Ammon's horn (tissue), 1 donor: ENCODE measurements at regions not wholly inside any gene's neighbourhood (a gene's known extent, or its start where the extent isn't known, plus 50 kb on each side); places are given as distances from the start of the nearest gene placed in this dataset.
A peak's percentile ranks its signal among the peaks of the same experiment; 100 is the strongest.

Source experiments
- DNase-seq: peaks from one replicate; pipeline ENCODE4 v3.0.0-alpha.2; 2016; ENCODE audit warnings: low spot score

DNA sequence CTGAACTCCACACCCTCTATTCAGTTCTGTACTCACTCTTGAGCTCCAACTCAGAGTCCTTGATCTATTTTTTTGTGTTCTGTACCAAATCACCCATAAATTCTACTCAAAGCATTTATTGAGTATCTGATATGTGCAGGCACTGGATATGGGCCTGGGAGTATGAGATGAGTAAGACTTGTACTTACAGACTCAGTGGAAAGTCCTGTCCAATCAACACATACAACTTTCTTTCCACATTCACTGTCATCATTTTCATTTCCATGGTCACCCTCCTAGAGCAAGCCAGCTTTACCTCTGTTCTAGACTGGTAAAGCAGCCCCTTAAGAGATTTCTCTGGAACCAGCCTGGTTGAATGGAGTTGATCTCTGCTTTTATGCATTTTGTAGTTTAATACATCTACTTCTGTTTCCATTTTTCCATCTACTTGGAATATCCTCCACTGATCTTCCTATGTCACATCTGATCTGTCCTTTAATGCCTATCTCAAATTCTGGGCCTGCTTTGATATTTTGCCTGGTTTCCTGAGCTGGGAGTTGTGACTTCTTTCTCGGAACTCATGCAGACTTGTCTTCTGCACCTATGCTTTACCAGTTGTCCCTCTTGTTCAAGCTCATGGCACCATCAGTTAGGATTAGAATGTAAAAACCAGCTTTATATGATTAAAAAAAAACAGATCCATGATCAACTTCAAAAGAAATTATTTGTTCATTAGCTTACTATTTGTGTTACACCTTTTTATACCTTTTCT, 96.9 kb upstream of the GLS start:
- DNase-seq, result no peak

DNA sequence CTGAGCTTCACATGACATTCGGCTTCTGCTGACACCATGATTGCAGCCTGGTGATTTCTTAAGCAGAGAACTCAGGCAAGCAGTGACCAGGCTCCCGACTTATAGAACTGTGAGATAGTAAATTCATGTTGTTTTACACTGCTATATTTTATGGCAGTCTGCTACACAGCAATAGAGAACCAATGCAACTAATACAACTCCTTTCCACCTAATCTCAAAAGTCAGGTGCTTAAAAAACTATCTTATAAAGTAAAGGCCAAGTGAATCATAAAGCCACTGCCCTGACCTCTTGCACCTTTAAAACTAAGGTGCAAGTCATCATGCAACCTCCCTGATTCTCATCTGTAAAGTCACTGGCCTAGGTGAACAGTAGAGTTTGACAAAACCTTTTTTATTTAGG, 95.3 kb upstream of the GLS start:
- no peak for DNase-seq

DNA sequence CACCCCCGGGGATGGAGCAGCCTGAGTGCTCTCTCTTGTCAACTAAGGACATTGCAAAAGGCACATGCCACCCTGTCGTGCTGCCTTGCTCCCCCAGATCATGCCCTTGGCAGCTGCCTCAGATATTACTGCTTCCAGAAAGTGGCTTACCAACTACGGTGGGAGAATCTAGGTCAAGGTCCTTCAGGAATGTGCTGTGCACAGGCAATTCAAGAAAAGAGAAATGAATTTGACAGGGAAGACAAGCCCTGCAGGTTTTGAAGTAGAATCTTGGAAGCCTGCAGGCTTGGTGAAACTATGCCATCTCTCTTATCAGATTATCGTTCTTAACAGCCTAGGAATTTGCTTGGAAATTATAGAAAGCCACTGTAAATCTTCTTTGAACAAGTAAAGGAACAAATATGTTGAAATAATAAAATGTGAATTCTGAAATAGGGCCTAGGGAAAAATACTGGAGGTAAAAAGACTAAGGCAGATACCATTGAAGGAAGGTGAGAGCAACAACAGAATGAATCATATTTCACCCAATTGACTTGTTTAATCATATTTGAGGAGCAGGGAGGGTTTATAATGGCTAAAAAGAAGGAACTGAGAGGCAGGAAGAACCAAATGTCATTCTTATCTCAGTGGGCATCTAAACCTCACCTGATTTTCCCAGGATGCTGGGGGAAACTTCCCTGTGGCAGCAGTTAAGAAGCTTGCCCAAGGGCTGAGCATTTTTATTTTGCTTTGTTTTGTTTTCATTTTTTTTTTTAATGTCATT, 94.0 kb upstream of the GLS start:
- DNase-seq, result no peak

DNA sequence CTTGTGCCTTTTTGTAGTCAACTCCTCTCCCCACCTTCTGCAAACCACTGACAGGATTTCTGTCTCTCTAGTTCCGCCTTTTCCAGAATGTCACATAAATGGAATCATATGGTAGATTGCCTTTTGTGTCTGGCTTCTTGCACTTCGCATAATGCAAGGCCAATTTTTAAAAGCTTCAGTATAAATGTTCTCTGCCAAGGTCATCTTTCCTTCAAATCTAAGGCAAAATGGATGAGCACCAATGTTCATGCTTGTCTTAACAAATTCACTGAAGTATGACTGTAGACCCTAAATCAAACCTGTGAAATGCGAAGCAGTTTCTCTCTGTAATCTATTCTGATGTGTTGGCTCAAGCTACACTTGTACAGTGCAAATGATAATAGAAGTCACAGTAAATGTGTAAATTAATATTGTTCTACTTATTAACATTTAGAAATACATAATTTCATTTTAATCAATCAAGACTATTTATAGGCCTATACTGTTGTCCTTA, 92.8 kb upstream of the GLS start:
- DNase-seq, result no peak

DNA sequence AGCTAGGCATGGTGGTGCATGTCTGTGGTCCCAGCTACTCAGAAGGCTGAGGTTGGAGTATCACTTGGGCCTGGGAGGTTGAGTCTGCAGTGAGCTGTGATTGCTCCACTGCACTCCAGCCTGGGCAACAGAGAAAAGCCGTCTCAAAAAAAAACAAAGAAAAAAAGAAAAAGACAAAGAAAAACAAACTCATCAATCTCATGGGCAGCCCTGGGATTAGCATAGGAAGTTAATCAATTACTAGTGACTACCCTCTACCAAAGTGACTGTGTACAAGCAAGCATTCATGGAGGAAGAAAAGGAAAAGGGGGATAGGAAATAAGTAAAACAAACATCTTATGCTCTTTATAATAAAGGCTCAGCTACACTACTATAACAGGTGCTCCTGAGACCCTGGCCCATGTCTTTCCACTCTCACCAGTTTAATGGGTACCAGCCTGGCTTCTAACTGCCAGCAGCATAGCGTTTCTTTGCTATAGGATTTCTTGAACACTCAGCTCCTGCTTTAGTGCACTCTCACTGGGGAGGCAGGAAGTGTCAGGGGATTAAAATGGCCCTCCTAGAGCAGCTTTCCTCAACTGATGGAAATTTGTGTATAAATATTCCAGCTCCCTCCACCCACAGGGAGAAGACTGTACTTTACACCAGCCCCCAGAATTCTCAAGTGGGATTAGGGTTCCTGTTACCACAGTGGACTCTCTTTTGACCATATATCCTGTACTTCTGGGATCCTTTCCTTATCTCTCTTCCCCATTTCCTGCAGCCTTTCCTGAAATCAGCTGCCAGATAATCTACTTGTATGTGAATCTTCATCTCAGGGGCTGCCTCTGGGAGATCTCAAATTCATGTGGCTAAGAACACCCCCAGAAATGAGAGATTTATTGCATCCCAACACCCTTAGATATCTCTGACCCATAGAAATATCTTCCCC, 91.3 kb upstream of the GLS start:
- DNase-seq, result no peak

DNA sequence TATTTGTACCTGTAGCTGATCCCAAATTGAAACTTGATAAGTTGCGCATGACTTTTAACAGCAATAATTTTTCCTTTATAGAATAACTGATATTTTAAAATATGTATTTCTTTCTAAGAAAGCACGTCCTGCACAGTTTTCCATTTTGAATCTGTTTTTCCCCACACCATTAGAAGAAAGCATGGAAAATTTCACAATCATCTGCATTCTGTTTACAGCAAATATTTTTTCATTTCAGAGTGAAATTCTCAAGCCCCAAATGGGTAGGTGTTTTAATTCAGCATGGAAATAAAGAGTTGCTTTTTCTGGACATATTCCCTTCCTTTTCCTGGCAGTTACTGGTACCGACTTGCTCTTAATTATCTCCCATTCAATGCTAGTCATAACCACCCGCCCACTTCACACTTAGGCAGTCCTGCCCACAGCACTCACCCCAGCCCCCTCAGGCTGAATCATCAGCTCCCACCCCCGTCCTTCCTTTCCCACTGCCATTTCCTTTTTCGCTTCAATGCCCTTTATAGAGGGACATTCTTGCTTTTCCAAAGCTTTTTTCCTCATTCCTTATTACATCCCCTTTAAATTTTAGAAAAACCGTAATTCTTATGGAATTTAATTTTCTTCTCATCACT, 89.2 kb upstream of the GLS start:
- DNase-seq, result peak; percentile 64

DNA sequence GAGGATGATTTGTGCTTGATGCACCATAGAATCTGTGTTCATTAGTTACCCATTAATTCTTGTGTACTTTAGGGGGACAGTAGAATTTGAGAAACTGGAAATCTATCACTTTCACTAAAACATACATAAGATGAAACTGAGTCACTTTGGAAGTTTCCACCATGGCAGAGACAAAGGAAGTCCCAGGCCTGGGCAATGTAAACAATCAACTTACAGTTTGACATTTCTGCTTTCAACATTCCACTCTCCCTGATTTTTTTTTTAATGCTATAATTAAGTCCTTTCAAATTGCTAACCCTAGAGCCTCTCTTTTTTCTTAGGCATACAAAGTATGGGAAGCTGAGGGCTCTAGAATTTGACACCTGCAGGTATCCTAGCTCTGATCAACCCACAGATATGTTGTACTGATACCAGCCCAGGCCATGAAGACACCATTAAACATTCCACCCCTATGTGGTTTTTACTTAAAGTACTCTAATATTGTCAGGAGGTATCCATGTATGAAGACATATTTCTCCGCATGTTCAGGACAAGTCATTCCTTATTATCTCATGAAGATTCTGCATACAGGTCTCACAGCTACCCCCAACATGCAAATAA, 88.5 kb upstream of the GLS start:
- DNase-seq, result no peak

DNA sequence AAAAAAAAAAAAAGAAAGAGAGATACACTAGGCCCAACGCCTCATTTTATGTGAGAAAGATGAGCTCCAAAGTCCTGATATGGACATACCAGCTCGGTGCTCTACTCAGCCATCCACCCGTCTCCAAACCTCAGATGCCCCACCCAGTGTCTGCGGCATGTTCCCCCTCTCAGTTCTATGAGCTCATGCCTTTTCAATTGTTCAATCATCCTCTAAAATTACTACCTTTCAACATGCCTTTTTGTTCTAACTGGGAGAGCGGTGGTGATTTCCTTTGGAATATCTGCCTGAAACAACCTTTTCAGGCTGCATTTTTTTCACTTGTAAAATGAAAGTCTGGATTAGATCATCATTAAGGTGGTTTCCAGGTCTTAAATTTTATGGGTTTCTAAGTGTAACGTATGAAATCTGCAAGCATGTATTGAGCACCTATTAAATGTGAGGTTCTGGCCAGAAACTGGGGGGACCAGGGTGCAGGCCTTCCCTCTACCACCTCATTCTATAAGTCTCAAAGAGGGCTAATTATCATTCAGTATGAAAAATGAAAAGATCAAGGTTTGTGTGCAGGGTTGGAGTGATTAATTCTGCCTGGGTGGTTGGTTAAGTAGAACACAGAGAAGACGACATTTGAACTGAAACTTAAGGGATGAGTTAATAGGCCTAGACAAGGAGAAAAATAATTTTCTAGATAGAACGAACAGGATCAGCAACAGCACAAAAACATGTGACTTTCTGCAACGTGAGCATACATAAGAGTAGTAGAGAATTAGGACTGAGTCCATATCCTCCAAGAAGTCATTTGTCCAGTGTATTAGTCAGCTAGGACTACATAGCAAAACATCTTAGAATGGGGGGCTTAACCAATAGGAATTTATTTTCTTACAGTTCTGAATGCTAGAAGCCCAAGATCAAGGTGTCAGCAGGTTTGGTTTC, 87.4 kb upstream of the GLS start:
- no peak for DNase-seq

DNA sequence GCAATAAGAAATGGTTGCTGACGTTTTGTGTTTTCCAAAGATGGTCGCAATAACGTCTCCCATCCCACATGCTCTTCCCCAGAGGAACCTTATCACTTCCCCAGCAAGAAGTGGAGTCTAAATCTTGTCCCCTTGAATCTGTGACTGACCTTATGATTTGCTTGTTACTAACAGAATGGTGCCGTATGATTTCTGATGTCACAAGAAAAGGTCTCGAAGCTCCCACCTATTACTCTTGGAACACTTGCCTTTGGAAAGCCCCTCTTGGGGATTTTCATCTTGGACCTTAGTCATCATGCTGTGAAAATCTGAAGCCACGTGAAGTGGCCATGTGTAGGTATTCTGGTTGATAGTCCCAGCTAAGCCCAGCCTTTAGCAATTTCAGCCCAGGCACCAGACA, 86.2 kb upstream of the GLS start:
- DNase-seq, result no peak

DNA sequence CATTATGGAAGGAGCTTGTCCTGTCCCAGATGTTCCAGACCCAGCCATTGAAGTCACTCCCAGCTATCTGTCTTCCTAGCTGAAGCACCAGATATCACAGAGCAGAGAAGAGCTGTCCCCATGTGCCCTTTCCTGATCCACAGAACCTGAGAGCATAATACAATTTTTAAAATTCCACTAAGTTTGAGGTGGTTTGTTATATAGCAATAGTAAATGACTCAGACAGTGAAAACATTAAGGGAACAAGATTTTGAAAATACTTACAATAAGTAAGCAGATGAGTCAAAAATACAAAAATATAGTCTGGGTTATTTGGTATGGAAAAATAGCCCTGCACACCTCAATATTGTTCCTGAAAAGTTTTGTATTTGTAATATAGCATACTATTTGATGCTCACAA, 85.8 kb upstream of the GLS start:
- DNase-seq, result no peak

DNA sequence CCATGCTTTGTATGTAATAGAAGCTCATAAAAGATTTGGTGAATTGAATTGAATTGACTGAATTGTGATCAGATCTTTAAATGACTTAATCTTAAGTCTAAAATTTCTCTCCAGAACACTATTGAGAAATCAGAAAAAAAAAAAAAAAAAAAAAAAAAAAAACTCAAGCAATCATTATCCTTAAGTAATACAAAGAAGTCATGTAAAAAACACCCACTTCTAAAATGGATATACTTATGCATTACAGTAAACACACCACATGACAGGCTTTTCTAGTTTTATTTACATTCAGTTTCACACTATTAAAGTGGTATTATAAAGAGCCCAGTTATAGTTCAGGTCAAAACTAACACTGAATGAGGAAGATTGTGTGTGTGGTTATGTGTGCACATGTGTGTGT, 84.9 kb upstream of the GLS start:
- DNase-seq, result no peak

DNA sequence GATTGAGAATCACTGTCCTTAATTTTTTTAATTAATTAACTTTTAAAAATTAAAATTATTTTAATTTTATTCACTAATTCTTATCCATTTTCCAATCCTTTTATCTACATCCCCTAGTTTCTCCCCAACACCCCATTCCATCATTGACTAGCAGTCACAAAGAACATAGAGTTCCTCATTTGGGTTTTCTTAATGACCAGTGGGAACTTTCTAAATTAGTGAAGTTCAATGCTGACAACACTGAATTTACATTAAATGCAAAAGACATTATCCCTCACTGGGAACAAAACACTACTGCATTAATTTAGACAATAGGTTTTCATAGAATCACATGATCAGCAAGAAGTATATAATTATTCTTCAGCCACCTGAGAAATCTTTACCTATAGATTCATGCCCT, 80.6 kb upstream of the GLS start:
- no peak for DNase-seq

DNA sequence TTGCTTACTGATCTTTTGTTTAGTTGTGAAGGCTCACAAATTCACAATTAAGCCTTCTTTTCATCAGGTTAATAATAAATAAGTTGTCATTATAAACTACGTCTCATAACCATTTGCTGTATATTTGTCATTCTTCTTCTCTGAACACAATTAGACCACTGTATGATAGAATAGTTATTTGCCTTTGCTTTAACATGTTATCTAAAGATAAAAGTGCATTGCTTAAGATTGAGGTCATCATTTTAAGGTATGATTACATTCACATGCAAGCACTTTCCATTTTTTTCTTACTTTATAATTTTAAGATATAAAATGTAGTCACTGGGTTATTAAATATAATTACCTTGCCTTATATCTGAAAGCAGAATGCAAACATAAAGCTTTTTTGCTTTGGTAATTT, 80.1 kb upstream of the GLS start:
- no peak for DNase-seq

DNA sequence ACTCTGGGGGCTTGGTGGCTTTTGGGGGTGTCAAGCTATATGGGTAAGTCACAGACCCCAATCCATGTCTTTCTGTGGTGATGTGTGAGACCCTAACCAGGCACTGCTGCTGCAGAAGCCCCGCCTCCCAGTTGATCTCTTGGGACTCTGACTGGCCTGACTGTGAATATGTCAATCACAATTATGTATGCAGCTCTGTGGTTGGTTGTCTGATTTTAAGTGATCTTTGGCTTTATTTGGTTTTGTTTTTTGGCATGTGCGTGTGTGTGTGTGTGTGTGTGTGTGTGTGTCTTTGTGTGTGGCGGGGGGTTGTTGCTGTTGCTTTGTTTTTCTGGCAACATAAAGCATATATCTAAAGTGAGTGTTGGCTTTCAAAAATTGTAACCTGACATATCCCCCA, 78.5 kb upstream of the GLS start:
- DNase-seq, result no peak

DNA sequence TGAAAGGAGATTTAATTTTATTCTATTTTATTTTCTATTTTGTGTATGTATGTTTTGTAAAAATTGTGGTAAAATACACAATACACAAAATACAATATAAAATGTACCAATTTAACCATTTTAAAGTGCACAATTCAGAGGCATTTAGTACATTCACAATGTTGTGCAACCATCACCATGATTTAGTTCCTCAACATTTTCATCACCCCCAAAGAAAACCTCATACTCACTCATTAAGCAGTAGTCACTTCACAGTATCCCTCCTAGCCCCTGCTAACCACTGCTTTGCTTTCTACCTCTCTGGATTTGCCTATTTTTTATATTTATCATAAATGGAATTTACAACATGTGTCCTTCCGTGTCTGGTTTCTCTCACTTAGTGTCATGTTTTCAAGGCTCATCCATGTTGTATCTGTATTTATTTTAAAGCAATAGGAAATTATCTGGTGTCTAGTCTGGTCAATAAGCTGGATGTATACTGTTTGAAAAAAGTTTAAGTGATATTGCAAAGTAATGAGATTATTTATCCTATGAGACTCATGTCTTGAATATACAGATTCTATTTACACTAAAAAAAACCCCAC, 77.9 kb upstream of the GLS start:
- DNase-seq, result no peak

DNA sequence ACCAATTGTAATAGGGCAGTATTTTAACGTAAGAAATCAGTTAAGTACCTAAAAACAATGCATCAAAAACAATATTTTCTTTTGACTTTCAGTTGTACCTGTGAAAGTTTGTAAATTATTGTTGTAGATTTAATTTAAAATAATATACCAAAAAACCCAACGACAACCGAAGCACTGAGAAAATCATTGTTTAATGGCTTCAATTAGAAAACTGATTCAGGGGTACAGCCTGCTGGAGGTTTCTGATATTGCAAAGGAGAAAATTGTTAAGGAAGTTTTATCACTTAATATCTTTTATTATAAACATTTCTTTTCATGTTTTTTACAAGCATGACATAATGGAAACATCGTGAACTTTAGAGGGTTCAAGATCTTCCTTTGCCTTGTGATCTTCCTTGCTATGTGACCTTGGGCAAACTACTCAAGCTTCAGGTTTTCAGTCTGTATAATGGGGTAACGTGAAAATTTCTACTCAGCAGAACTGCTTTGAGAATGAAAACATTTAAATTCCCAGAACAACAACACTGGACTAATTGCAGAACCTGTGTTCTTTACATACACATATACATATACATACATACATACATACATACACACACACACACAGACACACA, 76.3 kb upstream of the GLS start:
- no peak for DNase-seq

DNA sequence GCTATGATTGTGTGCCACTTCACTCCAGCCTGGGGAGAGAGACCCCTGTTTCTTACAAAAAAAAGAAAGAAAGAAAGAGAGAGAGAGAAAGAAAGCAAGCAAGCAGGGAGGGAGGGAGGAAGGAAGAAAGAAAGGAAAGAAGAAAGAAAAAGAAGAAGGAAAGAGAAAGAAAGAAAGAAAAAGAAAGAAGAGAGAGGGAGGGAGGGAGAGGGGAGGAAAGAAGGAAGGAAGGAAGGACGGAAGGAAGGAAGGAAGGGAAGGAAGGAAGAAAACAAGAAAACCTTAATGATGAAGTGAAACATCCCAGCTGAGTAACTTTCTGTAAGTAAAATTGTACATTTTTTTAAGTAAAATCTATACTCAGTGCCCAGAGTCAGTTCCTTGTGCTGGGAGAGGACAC, 75.5 kb upstream of the GLS start:
- no peak for DNase-seq

DNA sequence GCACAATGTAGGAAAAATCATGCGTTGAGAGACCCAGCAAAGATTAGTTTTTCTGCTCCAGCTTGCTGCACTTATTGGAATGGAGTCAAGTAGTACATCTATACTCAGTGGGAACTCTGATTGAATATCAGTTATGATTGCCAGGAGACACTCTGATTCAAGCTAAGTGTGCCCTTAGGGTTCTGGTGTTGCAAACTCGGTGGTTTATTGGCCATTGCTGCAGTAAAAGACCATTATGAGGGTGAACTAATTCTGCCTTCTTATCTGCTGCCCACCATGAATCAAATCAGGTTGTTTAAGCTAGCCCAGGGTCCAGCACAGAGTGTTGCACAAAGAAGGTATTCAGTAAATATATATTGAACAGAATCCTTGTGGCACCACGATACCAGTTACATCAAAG, 74.8 kb upstream of the GLS start:
- no peak for DNase-seq

DNA sequence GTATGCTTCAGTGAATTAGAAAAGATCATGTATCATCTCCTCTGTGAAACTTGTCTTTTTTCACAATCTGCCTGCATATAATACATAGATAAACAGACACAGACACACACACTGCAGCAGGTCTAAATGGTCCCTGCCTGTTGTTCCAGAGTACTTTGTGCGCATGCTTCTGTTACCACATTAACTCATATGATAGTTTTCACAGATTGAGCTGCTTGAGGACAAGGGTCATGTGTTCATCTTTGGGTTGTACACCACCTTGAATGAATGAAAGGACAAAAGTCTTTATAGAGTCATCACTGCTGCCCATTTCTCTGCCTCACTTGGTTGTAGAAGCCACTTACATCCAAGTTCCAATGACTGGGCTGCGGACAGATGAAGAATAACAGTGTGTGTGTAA, 72.7 kb upstream of the GLS start:
- DNase-seq, result no peak
